Endothelial cell of umbilical vein (primary cell): ENCODE measurements at regions not wholly inside any gene's neighbourhood (a gene's known extent, or its start where the extent isn't known, plus 50 kb on each side); places are given as distances from the start of the nearest gene placed in this dataset.
A peak's percentile ranks its signal among the peaks of the same experiment; 100 is the strongest.

Experiments used
- BruUV-seq: library from RNA; stranded (reverse); fragments of 400-500 nt; replicated peaks from 2 replicates; lab custom pipeline; 2021; lab: Mats Ljungman, UMichigan
- CTCF ChIA-PET: fragments of 300-600, 350-600 bp; sonication (Branson Sonifier 250); formaldehyde crosslinking; loops from one replicate; lab custom pipeline; 2021; ENCODE audit warnings: antibody characterized with exemption, inconsistent platforms; lab: Charles Lee
- POLR2A ChIA-PET: fragments of 300-600, 350-600 bp; sonication (Branson Sonifier 250); formaldehyde crosslinking; loops from one replicate; lab custom pipeline; 2021; ENCODE audit warnings: antibody characterized with exemption, inconsistent platforms; lab: Charles Lee
- DNase-seq: peaks from one replicate; pipeline ENCODE4 v3.0.0-alpha.2; 2011; ENCODE audit warnings: low read depth, low spot score
- FAIRE-seq: peaks from 2 replicates; lab custom pipeline; 2011; peaks lifted over from hg19 to GRCh38; lab: Jason Lieb, UNC
- H2AFZ ChIP-seq: 2 replicates; pipeline ENCODE4 v1.6.0; 2012; ENCODE audit warnings: low read depth, low read length, control low read depth, inconsistent platforms
- H3K27ac ChIP-seq: 2 replicates; pipeline ENCODE4 v1.5.1; 2011; ENCODE audit warnings: low read depth, mild to moderate bottlenecking, control low read depth, low read length, moderate library complexity; ENCODE audit not compliant: insufficient read depth
- H3K27me3 ChIP-seq, 2 experiments: 2 replicates each; pipeline versions ENCODE4 v1.6.0 to v1.6.1; 2011; ENCODE audit warnings: low read length in 2 of 2, mixed read lengths in 1 of 2; ENCODE audit not compliant: control insufficient read depth in 2 of 2, insufficient read depth in 2 of 2
- H3K36me3 ChIP-seq, 2 experiments: 2 replicates in 1 of 2; 3 replicates in 1 of 2; pipeline ENCODE4 v1.5.1; 2011; ENCODE audit warnings: low read length in 2 of 2, mild to moderate bottlenecking in 1 of 2, moderate library complexity in 1 of 2; ENCODE audit not compliant: control insufficient read depth in 2 of 2, insufficient read depth in 2 of 2; ENCODE audit errors: extremely low read depth in 1 of 2
- H3K4me1 ChIP-seq: 3 replicates; pipeline ENCODE4 v1.5.1; 2011; ENCODE audit warnings: mild to moderate bottlenecking, low read length; ENCODE audit not compliant: control insufficient read depth, insufficient read depth; ENCODE audit errors: extremely low read depth
- H3K4me2 ChIP-seq: 2 replicates; pipeline ENCODE4 v1.6.1; 2011; ENCODE audit warnings: low read length, control low read depth, mixed read lengths; ENCODE audit not compliant: insufficient read depth
- H3K4me3 ChIP-seq, 3 experiments: fragments of 200-600 bp in 1 of 3; sonication (generic), shearing (Covaris generic) in 1 of 3; replicated peaks in 1 of 3; 2 replicates each; pipeline ENCODE4 v1.5.1; 2011 to 2016; ENCODE audit warnings: control low read depth in 3 of 3, low read length in 3 of 3, mild to moderate bottlenecking in 2 of 3, inconsistent platforms in 1 of 3, low read depth in 1 of 3, moderate library complexity in 1 of 3; ENCODE audit not compliant: insufficient read depth in 1 of 3
- H3K79me2 ChIP-seq: 2 replicates; pipeline ENCODE4 v1.6.0; 2012; ENCODE audit warnings: low read length, inconsistent platforms; ENCODE audit not compliant: control insufficient read depth, insufficient read depth
- H3K9ac ChIP-seq: replicated peaks from 2 replicates; pipeline ENCODE3; 2011; ENCODE audit warnings: low read length, control low read depth; ENCODE audit not compliant: insufficient read depth; ENCODE audit errors: extremely low read depth
- H3K9me1 ChIP-seq: replicated peaks from 3 replicates; pipeline ENCODE4 v1.6.0; 2011; ENCODE audit warnings: mild to moderate bottlenecking, low read length; ENCODE audit not compliant: control insufficient read depth, insufficient read depth; ENCODE audit errors: extremely low read depth
- H3K9me3 ChIP-seq: replicated peaks from 2 replicates; pipeline ENCODE4 v1.5.1; 2012; ENCODE audit warnings: low read length, inconsistent platforms; ENCODE audit not compliant: control insufficient read depth, insufficient read depth
- H4K20me1 ChIP-seq: replicated peaks from 2 replicates; pipeline ENCODE3; 2011; ENCODE audit warnings: mild to moderate bottlenecking, low read length; ENCODE audit not compliant: control insufficient read depth, insufficient read depth; ENCODE audit errors: extremely low read depth
- FOS ChIP-seq: IDR thresholded peaks from 2 replicates; pipeline ENCODE4 v1.6.1; 2011; ENCODE audit warnings: mild to moderate bottlenecking, low read length, moderate library complexity, borderline replicate concordance; ENCODE audit not compliant: insufficient read depth
- POLR2A ChIP-seq: IDR thresholded peaks from 2 replicates; pipeline ENCODE4 v1.6.1; 2012; ENCODE audit warnings: low read depth, mild to moderate bottlenecking, control low read depth, low read length
- POLR2AphosphoS5 ChIP-seq: IDR thresholded peaks from 2 replicates; pipeline ENCODE4 v1.6.1; 2012; ENCODE audit warnings: low read depth, mild to moderate bottlenecking, control low read depth, low read length, moderate library complexity; ENCODE audit not compliant: insufficient read depth
- dilution Hi-C: fragments of 300-500 bp; cut with MboI; formaldehyde crosslinking; loops from one replicate; pipeline ENCODE4 v1.15.0; 2019; ENCODE audit warnings: low sequenced_read_pairs; ENCODE audit not compliant: extremely low pct_ligation_motif_present
- intact Hi-C: fragments of 100-400 bp; cut with micrococcal nuclease; formaldehyde crosslinking; loops from one replicate; pipeline ENCODE4 v1.10.0; 2022
- TF ChIP-seq, protein P1 (sequence below), 2 donors: IDR thresholded peaks; 1 replicate in 1 of 2; 2 replicates in 1 of 2; pipeline ENCODE4 v1.5.1; 2011; ENCODE audit warnings: low read length in 2 of 2, mild to moderate bottlenecking in 2 of 2, moderate library complexity in 2 of 2, control low read depth in 1 of 2, inconsistent platforms in 1 of 2, low read depth in 1 of 2; ENCODE audit not compliant: insufficient read depth in 1 of 2; ENCODE audit errors: extremely low read depth in 1 of 2

DNA sequence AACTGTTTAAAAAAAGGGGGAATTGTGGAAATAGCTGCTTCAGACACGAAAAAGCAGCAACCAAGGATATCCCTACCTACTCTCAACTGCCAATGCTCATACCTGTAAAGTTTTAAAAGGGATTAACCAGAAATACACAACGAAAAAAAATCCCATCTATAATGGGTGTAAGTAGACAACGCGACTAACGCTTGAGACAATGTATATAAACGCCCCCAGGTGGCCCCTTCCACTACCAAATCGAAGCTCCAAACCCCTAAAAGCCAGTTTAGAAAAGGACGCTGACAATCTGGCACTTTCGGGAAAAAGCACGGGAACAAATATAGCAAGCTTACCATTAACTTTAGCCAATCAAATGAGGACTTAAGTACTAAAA is 94.5 kb upstream of the BTN3A2 start:
- intact Hi-C loops = loop anchor here (2.0 to 5.0 kb wide), 3 partner anchors 113 to 238 kb away; a partner anchor contains a TSS
- Histone ChIP-seq H3K9ac (peak overlapping the region; percentile 76), H3K36me3 (no peaks in the 10 kb centered on the region), H3K4me2 (peak overlapping the region; percentile 98), H3K4me1 (peaks cover 19% of the 10 kb centered on the region), H2AFZ (peak overlapping the region; percentile 73), H3K27ac (peak overlapping the region; percentile 72), H3K4me3 (peak overlapping the region; percentile 41 to 77 (median 51)), H3K9me3 (no peaks in the 10 kb centered on the region), H3K79me2 (no peaks in the 10 kb centered on the region), H3K27me3 (no peaks in the 10 kb centered on the region), H3K9me1 (no peaks in the 10 kb centered on the region), H4K20me1 (no peaks in the 10 kb centered on the region)
- ChIA-PET POLR2A (interaction anchor here (1.1 to 7.3 kb wide), 3 partner anchors 14 to 54 kb away, joined by 3 to 60 read pairs (median 6); a partner anchor contains a TSS), CTCF (interaction anchor here (0.9 to 3.0 kb wide), 10 partner anchors 9 to 325 kb away, joined by 3 to 29 read pairs (median 6); a partner anchor contains a TSS)
- DNase-seq (no peak), FAIRE-seq (no peak)
- no TSS peak for BruUV-seq
- dilution Hi-C loops = no loop called here
- no peak for TF ChIP-seq FOS
- peak; percentile 78 for TF ChIP-seq POLR2AphosphoS5
- peak; percentile 72 for TF ChIP-seq POLR2A
- TF ChIP-seq, protein P1, sequence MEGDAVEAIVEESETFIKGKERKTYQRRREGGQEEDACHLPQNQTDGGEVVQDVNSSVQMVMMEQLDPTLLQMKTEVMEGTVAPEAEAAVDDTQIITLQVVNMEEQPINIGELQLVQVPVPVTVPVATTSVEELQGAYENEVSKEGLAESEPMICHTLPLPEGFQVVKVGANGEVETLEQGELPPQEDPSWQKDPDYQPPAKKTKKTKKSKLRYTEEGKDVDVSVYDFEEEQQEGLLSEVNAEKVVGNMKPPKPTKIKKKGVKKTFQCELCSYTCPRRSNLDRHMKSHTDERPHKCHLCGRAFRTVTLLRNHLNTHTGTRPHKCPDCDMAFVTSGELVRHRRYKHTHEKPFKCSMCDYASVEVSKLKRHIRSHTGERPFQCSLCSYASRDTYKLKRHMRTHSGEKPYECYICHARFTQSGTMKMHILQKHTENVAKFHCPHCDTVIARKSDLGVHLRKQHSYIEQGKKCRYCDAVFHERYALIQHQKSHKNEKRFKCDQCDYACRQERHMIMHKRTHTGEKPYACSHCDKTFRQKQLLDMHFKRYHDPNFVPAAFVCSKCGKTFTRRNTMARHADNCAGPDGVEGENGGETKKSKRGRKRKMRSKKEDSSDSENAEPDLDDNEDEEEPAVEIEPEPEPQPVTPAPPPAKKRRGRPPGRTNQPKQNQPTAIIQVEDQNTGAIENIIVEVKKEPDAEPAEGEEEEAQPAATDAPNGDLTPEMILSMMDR (IDR thresholded peaks at IDR 0.05; ENCODE audit: extremely low read depth in 1 of 2, insufficient read depth in 1 of 2, low read depth in 1 of 2, low read length in 2 of 2) = peak in 1 of 2 donors; percentile 2
